ENCODE measurements at regions not wholly inside any gene's neighbourhood (a gene's known extent, or its start where the extent isn't known, plus 50 kb on each side); places are given as distances from the start of the nearest gene placed in this dataset.

DNA sequence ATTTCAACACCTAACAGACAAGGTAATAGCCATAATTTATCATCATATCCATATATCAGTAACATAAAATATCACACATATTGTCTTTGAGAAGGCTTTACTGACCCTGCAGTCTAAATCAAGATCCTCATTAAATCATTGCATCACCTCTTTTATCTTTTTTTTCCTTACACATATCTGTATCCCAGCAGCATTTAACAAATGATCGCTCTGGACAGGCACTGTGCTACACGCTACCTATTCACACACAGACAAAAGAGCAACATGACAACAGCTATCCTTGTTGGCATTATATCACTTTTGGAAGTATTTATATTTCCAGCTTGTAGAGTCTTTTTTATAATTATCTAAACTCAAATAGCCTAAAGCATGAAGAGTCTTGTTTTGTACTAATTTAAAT is 73.3 kb upstream of the NBEA start:
- no peak overlapping the region for H2BK15ac ChIP-seq (ENCODE audit: low read depth, low read length)
- no peak overlapping the region for H2BK120ac ChIP-seq (ENCODE audit: low read depth, low read length, poor library complexity, severe bottlenecking)
- Mint-ChIP-seq H3K36me3 (ENCODE audit: insufficient read depth in 1 of 3, low read depth in 3 of 3) (no peaks in the 10 kb centered on the region), H3K4me3 (no peak overlapping the region), H3K4me1 (peaks cover 13 to 16% of the 10 kb centered on the region in 2 experiments), H3K27me3 (ENCODE audit: low read depth) (no peaks in the 10 kb centered on the region), H3K27ac (no peak overlapping the region; a peak in 1 of 7 replicates), H3K9me3 (no peaks in the 10 kb centered on the region)
- no peaks in the 10 kb centered on the region for H3K79me2 ChIP-seq (ENCODE audit: insufficient read depth, low read length)
- H3K18ac ChIP-seq (ENCODE audit: insufficient read length, low read depth, low read length) = no peak overlapping the region
- H3T11ph ChIP-seq (ENCODE audit: low read length) = no peak overlapping the region
- no peak overlapping the region for H3K14ac ChIP-seq (ENCODE audit: insufficient read depth, low read length)
- no peak overlapping the region for H3K4me2 ChIP-seq (ENCODE audit: insufficient read depth, insufficient read length, low read length)
- no peak overlapping the region for H4K8ac ChIP-seq (replicated peaks; ENCODE audit: insufficient read length, low read depth, low read length)
- DNase-seq = no peak
- H3K56ac ChIP-seq (ENCODE audit: insufficient read length, low read depth, low read length) = no peak overlapping the region
- H4K91ac ChIP-seq (ENCODE audit: insufficient read length, low read depth, low read length) = no peak overlapping the region
- TF ChIP-seq, protein P1, sequence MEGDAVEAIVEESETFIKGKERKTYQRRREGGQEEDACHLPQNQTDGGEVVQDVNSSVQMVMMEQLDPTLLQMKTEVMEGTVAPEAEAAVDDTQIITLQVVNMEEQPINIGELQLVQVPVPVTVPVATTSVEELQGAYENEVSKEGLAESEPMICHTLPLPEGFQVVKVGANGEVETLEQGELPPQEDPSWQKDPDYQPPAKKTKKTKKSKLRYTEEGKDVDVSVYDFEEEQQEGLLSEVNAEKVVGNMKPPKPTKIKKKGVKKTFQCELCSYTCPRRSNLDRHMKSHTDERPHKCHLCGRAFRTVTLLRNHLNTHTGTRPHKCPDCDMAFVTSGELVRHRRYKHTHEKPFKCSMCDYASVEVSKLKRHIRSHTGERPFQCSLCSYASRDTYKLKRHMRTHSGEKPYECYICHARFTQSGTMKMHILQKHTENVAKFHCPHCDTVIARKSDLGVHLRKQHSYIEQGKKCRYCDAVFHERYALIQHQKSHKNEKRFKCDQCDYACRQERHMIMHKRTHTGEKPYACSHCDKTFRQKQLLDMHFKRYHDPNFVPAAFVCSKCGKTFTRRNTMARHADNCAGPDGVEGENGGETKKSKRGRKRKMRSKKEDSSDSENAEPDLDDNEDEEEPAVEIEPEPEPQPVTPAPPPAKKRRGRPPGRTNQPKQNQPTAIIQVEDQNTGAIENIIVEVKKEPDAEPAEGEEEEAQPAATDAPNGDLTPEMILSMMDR (conservative IDR thresholded peaks at IDR 0.05) = no peak
- H4K5ac ChIP-seq (ENCODE audit: insufficient read length, low read depth, low read length) = no peak overlapping the region
- no peaks in the 10 kb centered on the region for H4K20me1 ChIP-seq (ENCODE audit: control insufficient read depth, insufficient read depth, insufficient read length)
- no peak overlapping the region for H3K27ac ChIP-seq (ENCODE audit: insufficient read length, low read depth, low read length)
- WGBS (ENCODE audit: extremely low coverage, insufficient read length, low lambda C conversion rate) = no CpG with 5 or more reads among the region's 2 CpGs
- H3K27me3 ChIP-seq (ENCODE audit: insufficient read depth, low read length) = no peaks in the 10 kb centered on the region
- no peak overlapping the region for H2BK5ac ChIP-seq (ENCODE audit: insufficient read length, low read length)
- H3K9me3 ChIP-seq (ENCODE audit: control insufficient read depth, low read depth, low read length) = no peaks in the 10 kb centered on the region
- H2BK20ac ChIP-seq (ENCODE audit: low read depth, low read length, poor library complexity, severe bottlenecking) = no peak overlapping the region
- no peak overlapping the region for H2BK12ac ChIP-seq (ENCODE audit: insufficient read length, low read depth, low read length)
- no peak overlapping the region for H3K9ac ChIP-seq (ENCODE audit: extremely low read depth, insufficient read length, low read length)
- H3K79me1 ChIP-seq (ENCODE audit: insufficient read depth, low read depth, low read length, poor library complexity, severe bottlenecking) = no peaks in the 10 kb centered on the region
- no peak overlapping the region for H3K4ac ChIP-seq (ENCODE audit: low read depth, low read length)
- H3K23ac ChIP-seq (ENCODE audit: insufficient read length, low read depth, low read length) = no peak overlapping the region
- H3K23me2 ChIP-seq (ENCODE audit: insufficient read length, low read depth, low read length, poor library complexity, severe bottlenecking) = no peaks in the 10 kb centered on the region
- no peak overlapping the region for H2AFZ ChIP-seq (ENCODE audit: low read length)
- H2AK5ac ChIP-seq (ENCODE audit: insufficient read length, low read length) = no peak overlapping the region
- peaks cover 16% of the 10 kb centered on the region for H3K4me1 ChIP-seq (ENCODE audit: insufficient read depth, low read length)

All from H9 (cell line).